Upper lobe of left lung (tissue), 6 donors: ENCODE measurements at regions not wholly inside any gene's neighbourhood (a gene's known extent, or its start where the extent isn't known, plus 50 kb on each side); places are given as distances from the start of the nearest gene placed in this dataset.
A peak's percentile ranks its signal among the peaks of the same experiment; 100 is the strongest.
"Not testable (repeated sequence)": the region's sequence is repeated elsewhere in the genome, so short reads cannot be mapped to it uniquely, and the experiment has no call there.

Source experiments
- ATAC-seq, 2 donors: fragments of 200-7000 bp; cut with Tn5 transposase; one replicate each; pipeline ENCODE4 v1.9.1; 2022; ENCODE audit warnings: mild to moderate bottlenecking in 2 of 2, moderate library complexity in 2 of 2; ENCODE audit not compliant: low FRiP score in 2 of 2
- DNase-seq, 2 donors: peaks; one replicate each; pipeline ENCODE4 v3.0.0-alpha.2; 2019 to 2020
- H3K27ac ChIP-seq, 4 donors: fragments of 200-600 bp; sonication (generic); one replicate each; pipeline ENCODE4 v1.5.1; 2016 to 2019
- H3K27me3 ChIP-seq, 4 donors: fragments of 200-600 bp; sonication (generic); one replicate each; pipeline ENCODE4 v1.5.1; 2017 to 2019
- H3K36me3 ChIP-seq, 4 donors: fragments of 200-600 bp; sonication (generic); one replicate each; pipeline ENCODE4 v1.5.1; 2016 to 2019
- H3K4me1 ChIP-seq, 4 donors: fragments of 200-600 bp; sonication (generic); one replicate each; pipeline ENCODE4 v1.5.1; 2018 to 2019
- H3K4me3 ChIP-seq, 4 donors: fragments of 200-600 bp; sonication (generic); one replicate each; pipeline ENCODE4 v1.5.1; 2017 to 2019; ENCODE audit warnings: mild to moderate bottlenecking in 2 of 4, moderate library complexity in 1 of 4
- H3K9me3 ChIP-seq, 4 donors: fragments of 200-600 bp; sonication (generic); one replicate each; pipeline ENCODE4 v1.5.1; 2018 to 2019
- EP300 ChIP-seq, 4 donors: sonication (generic); formaldehyde crosslinking; IDR thresholded peaks; one replicate each; pipeline ENCODE4 v1.5.1; 2017; ENCODE audit warnings: antibody characterized with exemption in 4 of 4, control low read depth in 2 of 4
- POLR2A ChIP-seq, 4 donors: fragments of 450-650 bp; IDR thresholded peaks; one replicate each; pipeline ENCODE4 v1.5.1; 2016 to 2017; ENCODE audit warnings: antibody characterized with exemption in 4 of 4, mild to moderate bottlenecking in 2 of 4
- POLR2AphosphoS5 ChIP-seq, 2 donors: sonication (generic); formaldehyde crosslinking; IDR thresholded peaks; one replicate each; pipeline ENCODE4 v1.5.1; 2017; ENCODE audit warnings: antibody characterized with exemption in 2 of 2
- WGBS, 2 donors: methylation state at CpG; one replicate each; pipeline ENCODE4 v1.1.5; 2017 to 2018; 5-methylcytosine and 5-hydroxymethylcytosine counted together
- TF ChIP-seq, protein P1 (sequence below), 6 experiments: fragments of 450-650 bp in 4 of 6; fragments of 200-600 bp in 2 of 6; sonication (generic) in 2 of 6; IDR thresholded peaks; one replicate each; pipeline ENCODE4 v1.5.1; 2016 to 2019; ENCODE audit warnings: antibody characterized with exemption in 6 of 6
- donor health status: DM: no; HTN: no; CAD: no; lungs with moderate emphysema.
- donor health status: DM: no; HTN: yes; CAD: no; lungs with severe emphysema.

DNA sequence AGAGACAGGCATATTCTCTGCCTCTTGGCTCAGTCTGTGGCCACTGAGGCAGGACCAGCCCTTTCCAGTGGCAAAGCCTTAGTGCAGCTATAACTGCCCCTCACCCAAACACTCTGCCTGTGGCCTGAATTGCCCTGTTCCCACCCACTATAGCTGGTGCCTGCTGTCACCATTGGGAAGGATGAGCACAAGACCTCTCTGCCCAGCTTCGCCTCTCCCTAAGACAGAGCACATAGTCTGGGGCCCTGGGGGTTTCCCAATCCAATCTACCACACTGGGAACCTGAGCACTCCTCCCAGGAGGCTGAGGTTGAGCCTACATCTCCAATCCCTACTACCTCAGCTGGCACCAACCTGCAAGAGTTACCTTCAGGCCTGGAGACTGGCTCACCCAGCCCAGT lies 670.4 kb downstream of the JRKL start:
- DNase-seq (no peak), ATAC-seq (peak; percentile 17 to 61)
- H3K36me3 ChIP-seq = no peaks in the 10 kb centered on the region
- no peaks in the 10 kb centered on the region for H3K4me1 ChIP-seq
- H3K4me3 ChIP-seq = no peak overlapping the region
- H3K27ac ChIP-seq = no peak overlapping the region
- no peaks in the 10 kb centered on the region for H3K27me3 ChIP-seq
- no peak for TF ChIP-seq EP300 (IDR thresholded peaks at IDR 0.05)
- no peak for TF ChIP-seq POLR2AphosphoS5 (IDR thresholded peaks at IDR 0.05)
- TF ChIP-seq, protein P1, sequence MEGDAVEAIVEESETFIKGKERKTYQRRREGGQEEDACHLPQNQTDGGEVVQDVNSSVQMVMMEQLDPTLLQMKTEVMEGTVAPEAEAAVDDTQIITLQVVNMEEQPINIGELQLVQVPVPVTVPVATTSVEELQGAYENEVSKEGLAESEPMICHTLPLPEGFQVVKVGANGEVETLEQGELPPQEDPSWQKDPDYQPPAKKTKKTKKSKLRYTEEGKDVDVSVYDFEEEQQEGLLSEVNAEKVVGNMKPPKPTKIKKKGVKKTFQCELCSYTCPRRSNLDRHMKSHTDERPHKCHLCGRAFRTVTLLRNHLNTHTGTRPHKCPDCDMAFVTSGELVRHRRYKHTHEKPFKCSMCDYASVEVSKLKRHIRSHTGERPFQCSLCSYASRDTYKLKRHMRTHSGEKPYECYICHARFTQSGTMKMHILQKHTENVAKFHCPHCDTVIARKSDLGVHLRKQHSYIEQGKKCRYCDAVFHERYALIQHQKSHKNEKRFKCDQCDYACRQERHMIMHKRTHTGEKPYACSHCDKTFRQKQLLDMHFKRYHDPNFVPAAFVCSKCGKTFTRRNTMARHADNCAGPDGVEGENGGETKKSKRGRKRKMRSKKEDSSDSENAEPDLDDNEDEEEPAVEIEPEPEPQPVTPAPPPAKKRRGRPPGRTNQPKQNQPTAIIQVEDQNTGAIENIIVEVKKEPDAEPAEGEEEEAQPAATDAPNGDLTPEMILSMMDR (IDR thresholded peaks at IDR 0.05) = no peak
- no peak for TF ChIP-seq POLR2A (IDR thresholded peaks at IDR 0.05)
- H3K9me3 ChIP-seq = peaks cover 0 to 12% (median 1%) of the 10 kb centered on the region in 4 donors
- WGBS, 2 donors = 92 to 100% methylated on average over 1 of the region's 1 CpG

DNA sequence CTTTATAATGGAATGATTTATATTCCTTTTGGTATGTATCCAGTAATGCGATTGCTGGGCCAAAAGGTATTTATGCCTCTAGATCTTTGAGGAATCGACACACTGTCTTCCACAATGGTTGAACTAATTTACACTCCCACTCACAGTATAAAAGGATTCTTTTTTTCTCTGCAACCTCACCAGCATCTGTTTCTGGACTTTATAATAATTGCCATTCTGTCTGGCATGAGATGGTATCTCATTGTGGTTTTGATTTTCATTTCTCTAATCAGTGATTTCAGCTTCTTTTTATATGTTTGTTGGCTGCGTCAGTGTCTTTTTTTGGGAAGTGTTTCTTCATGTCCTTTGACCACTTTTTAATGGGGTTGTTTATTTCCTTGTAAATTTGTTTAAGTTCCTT lies 679.3 kb downstream of the JRKL start:
- ATAC-seq (no peak), DNase-seq (no peak)
- Histone ChIP-seq H3K4me1 (no peaks in the 10 kb centered on the region), H3K9me3 (peaks cover 12 to 31% (median 21%) of the 10 kb centered on the region in 4 donors), H3K36me3 (no peaks in the 10 kb centered on the region), H3K27ac (no peak overlapping the region), H3K4me3 (no peak overlapping the region), H3K27me3 (no peaks in the 10 kb centered on the region)
- TF ChIP-seq EP300 (IDR thresholded peaks at IDR 0.05) (no peak), POLR2A (IDR thresholded peaks at IDR 0.05) (no peak), POLR2AphosphoS5 (IDR thresholded peaks at IDR 0.05) (no peak)
- TF ChIP-seq, protein P1 (IDR thresholded peaks at IDR 0.05) = no peak
- 83 to 84% methylated on average over 3 of the region's 3 CpGs for WGBS, 2 donors

DNA sequence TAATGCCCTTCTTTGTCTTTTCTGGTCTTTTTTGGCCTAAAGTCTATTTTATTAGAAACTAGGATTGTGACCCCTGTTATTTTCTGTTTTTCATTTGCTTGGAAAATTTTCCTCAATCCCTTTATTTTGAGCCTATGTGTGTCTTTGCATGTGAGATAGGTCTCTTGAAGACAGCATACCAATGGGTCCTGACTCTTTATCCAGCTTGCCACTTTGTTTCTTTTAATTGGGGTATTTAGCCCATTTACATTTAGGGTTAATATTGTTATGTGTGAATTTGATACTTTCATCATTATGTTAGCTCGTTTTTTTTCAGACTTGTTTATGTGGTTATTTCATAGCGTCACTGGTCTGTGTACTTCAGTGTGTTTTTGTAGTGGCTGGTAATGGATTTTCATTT lies 682.6 kb downstream of the JRKL start:
- Histone ChIP-seq H3K4me3 (no peak overlapping the region), H3K4me1 (no peaks in the 10 kb centered on the region), H3K27me3 (no peaks in the 10 kb centered on the region), H3K36me3 (no peaks in the 10 kb centered on the region), H3K27ac (no peak overlapping the region), H3K9me3 (peaks cover 12 to 39% (median 22%) of the 10 kb centered on the region in 4 donors)
- 67 to 80% methylated on average over 2 of the region's 2 CpGs for WGBS, 2 donors
- TF ChIP-seq EP300 (IDR thresholded peaks at IDR 0.05) (no peak), POLR2AphosphoS5 (IDR thresholded peaks at IDR 0.05) (no peak), POLR2A (IDR thresholded peaks at IDR 0.05) (no peak)
- TF ChIP-seq, protein P1 (IDR thresholded peaks at IDR 0.05) = no peak
- no peak for ATAC-seq
- DNase-seq = no peak

DNA sequence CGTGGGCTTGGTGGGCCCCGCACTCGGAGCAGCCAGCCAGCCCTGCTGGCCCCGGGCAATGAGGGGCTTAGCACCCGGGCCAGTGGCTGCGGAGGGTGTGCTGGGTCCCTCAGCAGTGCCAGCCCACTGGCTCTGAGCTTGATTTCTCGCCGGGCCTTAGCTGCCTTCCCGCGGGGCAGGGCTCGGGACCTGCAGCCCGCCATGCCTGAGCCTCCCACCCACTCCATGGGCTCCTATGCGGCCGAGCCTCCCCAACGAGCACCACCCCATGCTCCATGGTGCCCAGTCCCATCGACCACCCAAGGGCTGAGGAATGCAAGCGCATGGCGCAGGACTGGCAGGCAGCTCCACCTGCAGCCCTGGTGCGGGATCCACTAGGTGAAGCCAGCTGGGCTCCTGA lies 686.9 kb downstream of the JRKL start:
- not testable (repeated sequence) for H3K4me1 ChIP-seq, H3K27ac ChIP-seq, H3K36me3 ChIP-seq, H3K4me3 ChIP-seq, ATAC-seq, H3K27me3 ChIP-seq
- WGBS, 2 donors = 85 to 96% methylated on average over 6 to 7 of the region's 19 CpGs
- DNase-seq = peak in 1 of 2 donors; percentile 56
- H3K9me3 ChIP-seq = peaks cover 12 to 33% (median 22%) of the 10 kb centered on the region in 4 donors

GRCh38 chr11:97078443-97078842 lies 688.6 kb downstream of the JRKL start:
- no peak overlapping the region for H3K27ac ChIP-seq
- DNase-seq = no peak
- no peak for ATAC-seq
- TF ChIP-seq POLR2AphosphoS5 (IDR thresholded peaks at IDR 0.05) (no peak), POLR2A (IDR thresholded peaks at IDR 0.05) (no peak), EP300 (IDR thresholded peaks at IDR 0.05) (no peak)
- TF ChIP-seq, protein P1 (IDR thresholded peaks at IDR 0.05) = no peak
- H3K4me1 ChIP-seq = no peaks in the 10 kb centered on the region
- 52 to 54% methylated on average over 2 of the region's 2 CpGs for WGBS, 2 donors
- H3K27me3 ChIP-seq = no peaks in the 10 kb centered on the region
- H3K9me3 ChIP-seq = peaks cover 2 to 15% (median 6%) of the 10 kb centered on the region in 4 donors
- H3K36me3 ChIP-seq = no peaks in the 10 kb centered on the region
- no peak overlapping the region for H3K4me3 ChIP-seq
